ENCODE measurements at regions not wholly inside any gene's neighbourhood (a gene's known extent, or its start where the extent isn't known, plus 50 kb on each side); places are given as distances from the start of the nearest gene placed in this dataset.

- DNase-seq, result no peak
- in situ Hi-C loops (cut with HindIII; ENCODE audit: low pct_ligation_motif_present, low sequenced_read_pairs), result no loop called here
- no peaks in the 10 kb centered on the region for H3K27me3 ChIP-seq (replicated peaks)
- H3K27ac ChIP-seq, result no peak overlapping the region
- no peak overlapping the region for H3K4me3 ChIP-seq (ENCODE audit: low read depth, low read length)
- no peak for TF ChIP-seq CTCF (IDR thresholded peaks at IDR 0.05; ENCODE audit: low read depth, low read length, missing control alignments)
- H3K36me3 ChIP-seq (replicated peaks), result no peaks in the 10 kb centered on the region
These were observed 144.7 kb upstream of the ANKRD28 start for GRCh38 chr3:15942462-15942861.

- Histone ChIP-seq H3K27ac (no peak overlapping the region), H3K36me3 (replicated peaks) (no peaks in the 10 kb centered on the region), H3K4me3 (ENCODE audit: low read depth, low read length) (no peak overlapping the region), H3K27me3 (replicated peaks) (no peaks in the 10 kb centered on the region)
- no peak for TF ChIP-seq CTCF (IDR thresholded peaks at IDR 0.05; ENCODE audit: low read depth, low read length, missing control alignments)
- in situ Hi-C loops (cut with HindIII; ENCODE audit: low pct_ligation_motif_present, low sequenced_read_pairs), result no loop called here
- DNase-seq, result no peak
These were observed 145.2 kb upstream of the ANKRD28 start for GRCh38 chr3:15942936-15943335.

GRCh38 chr3:15948388-15948787, 150.6 kb upstream of the ANKRD28 start:
- in situ Hi-C loops (cut with HindIII; ENCODE audit: low pct_ligation_motif_present, low sequenced_read_pairs), result no loop called here
- DNase-seq, result no peak

GRCh38 chr3:15952543-15953175, 154.9 kb upstream of the ANKRD28 start:
- Histone ChIP-seq H3K27ac (no peak overlapping the region), H3K4me3 (ENCODE audit: low read depth, low read length) (no peak overlapping the region), H3K27me3 (replicated peaks) (no peaks in the 10 kb centered on the region), H3K36me3 (replicated peaks) (no peaks in the 10 kb centered on the region)
- no peak for TF ChIP-seq CTCF (IDR thresholded peaks at IDR 0.05; ENCODE audit: low read depth, low read length, missing control alignments)
- DNase-seq, result no peak
- in situ Hi-C loops (cut with HindIII; ENCODE audit: low pct_ligation_motif_present, low sequenced_read_pairs), result no loop called here

More at GRCh38 chr3:15948388-15948787, 150.6 kb upstream of the ANKRD28 start:
- no peaks in the 10 kb centered on the region for H3K27me3 ChIP-seq (replicated peaks)
- no peaks in the 10 kb centered on the region for H3K36me3 ChIP-seq (replicated peaks)
- H3K4me3 ChIP-seq (ENCODE audit: low read depth, low read length), result no peak overlapping the region
- H3K27ac ChIP-seq, result no peak overlapping the region
- TF ChIP-seq CTCF (IDR thresholded peaks at IDR 0.05; ENCODE audit: low read depth, low read length, missing control alignments), result no peak

GRCh38 chr3:15953841-15954240, 156.1 kb upstream of the ANKRD28 start:
- H3K27me3 ChIP-seq (replicated peaks), result no peaks in the 10 kb centered on the region
- no peak for DNase-seq
- in situ Hi-C loops (cut with HindIII; ENCODE audit: low pct_ligation_motif_present, low sequenced_read_pairs), result no loop called here
- H3K27ac ChIP-seq, result no peak overlapping the region
- H3K4me3 ChIP-seq (ENCODE audit: low read depth, low read length), result no peak overlapping the region
- TF ChIP-seq CTCF (IDR thresholded peaks at IDR 0.05; ENCODE audit: low read depth, low read length, missing control alignments), result peak; percentile 11
- H3K36me3 ChIP-seq (replicated peaks), result no peaks in the 10 kb centered on the region

- in situ Hi-C loops (cut with HindIII; ENCODE audit: low pct_ligation_motif_present, low sequenced_read_pairs), result no loop called here
These were observed 158.2 kb upstream of the ANKRD28 start for GRCh38 chr3:15955968-15956367.

More at GRCh38 chr3:15955968-15956367, 158.2 kb upstream of the ANKRD28 start:
- no peak for DNase-seq
- H3K27ac ChIP-seq, result no peak overlapping the region
- no peak for TF ChIP-seq CTCF (IDR thresholded peaks at IDR 0.05; ENCODE audit: low read depth, low read length, missing control alignments)
- no peaks in the 10 kb centered on the region for H3K27me3 ChIP-seq (replicated peaks)
- H3K4me3 ChIP-seq (ENCODE audit: low read depth, low read length), result no peak overlapping the region
- no peaks in the 10 kb centered on the region for H3K36me3 ChIP-seq (replicated peaks)
